SK-N-SH (cell line): ENCODE measurements at regions not wholly inside any gene's neighbourhood (a gene's known extent, or its start where the extent isn't known, plus 50 kb on each side); places are given as distances from the start of the nearest gene placed in this dataset.

Source experiments
- CTCF ChIA-PET: fragments of 300-600, 350-600 bp; formaldehyde crosslinking; extraction: SDS; loops from one replicate; lab custom pipeline; 2021; lab: Yijun Ruan, JAX
- POLR2A ChIA-PET: fragments of 350-600 bp; sonication (Branson Sonifier 250); formaldehyde crosslinking; extraction: SDS; loops from one replicate; lab custom pipeline; 2020; ENCODE audit warnings: antibody characterized with exemption, inconsistent platforms; lab: Yijun Ruan, JAX
- DNase-seq: peaks from one replicate; pipeline ENCODE4 v3.0.0; 2012
- H2AFZ ChIP-seq: fragments of 200-600 bp; sonication (generic); 2 replicates; pipeline ENCODE4 v1.8.1; 2016; ENCODE audit warnings: antibody characterized with exemption, mild to moderate bottlenecking, low read depth
- H3F3A ChIP-seq: fragments of 200-600 bp; sonication (generic); replicated peaks from 2 replicates; pipeline ENCODE3; 2016; ENCODE audit warnings: antibody characterized with exemption, mild to moderate bottlenecking; ENCODE audit not compliant: insufficient read depth
- H3K27ac ChIP-seq, 2 experiments: fragments of 200-500 bp in 1 of 2; fragments of 200-600 bp in 1 of 2; sonication (Bioruptor generic) in 1 of 2; sonication (generic), shearing (Covaris generic) in 1 of 2; 2 replicates each; pipeline versions ENCODE4 v1.5.1 to v1.6.1; 2014 to 2016; ENCODE audit warnings: low read depth in 2 of 2, inconsistent platforms in 1 of 2, low read length in 1 of 2, mild to moderate bottlenecking in 1 of 2, mixed read lengths in 1 of 2
- H3K27me3 ChIP-seq: fragments of 200-600 bp; sonication (generic), shearing (Covaris generic); 2 replicates; pipeline ENCODE4 v1.6.1; 2016; ENCODE audit warnings: mixed run types; ENCODE audit not compliant: insufficient read depth
- H3K36me3 ChIP-seq, 2 experiments: fragments of 200-500 bp in 1 of 2; fragments of 200-600 bp in 1 of 2; sonication (Bioruptor generic) in 1 of 2; sonication (generic) in 1 of 2; replicated peaks in 1 of 2; 2 replicates each; pipeline versions ENCODE3 to v1.5.1; 2014 to 2016; ENCODE audit warnings: low read length in 1 of 2, mild to moderate bottlenecking in 1 of 2; ENCODE audit not compliant: insufficient read depth in 2 of 2, control insufficient read depth in 1 of 2
- H3K4me1 ChIP-seq, 2 experiments: fragments of 200-500 bp in 1 of 2; fragments of 200-600 bp in 1 of 2; sonication (Bioruptor generic) in 1 of 2; sonication (generic), shearing (Covaris generic) in 1 of 2; 2 replicates each; pipeline versions ENCODE4 v1.5.1 to v1.6.1; 2014 to 2016; ENCODE audit warnings: low read depth in 1 of 2, low read length in 1 of 2, mixed run types in 1 of 2; ENCODE audit not compliant: insufficient read depth in 2 of 2, control insufficient read depth in 1 of 2
- H3K4me2 ChIP-seq: fragments of 200-600 bp; sonication (generic), shearing (Covaris generic); 2 replicates; pipeline ENCODE4 v1.6.1; 2017; ENCODE audit warnings: mixed run types
- H3K4me3 ChIP-seq, 2 experiments: fragments of 200-500 bp in 1 of 2; fragments of 200-600 bp in 1 of 2; sonication (Bioruptor generic) in 1 of 2; sonication (generic), shearing (Covaris generic) in 1 of 2; 2 replicates each; pipeline versions ENCODE4 v1.5.1 to v1.8.1; 2014 to 2016; ENCODE audit warnings: low read depth in 2 of 2, inconsistent platforms in 1 of 2, low read length in 1 of 2, mild to moderate bottlenecking in 1 of 2, mixed read lengths in 1 of 2, moderate library complexity in 1 of 2
- H3K79me2 ChIP-seq: fragments of 200-600 bp; sonication (generic); 2 replicates; pipeline ENCODE4 v1.8.1; 2017; ENCODE audit warnings: mild to moderate bottlenecking; ENCODE audit not compliant: insufficient read depth
- H3K9ac ChIP-seq: fragments of 200-600 bp; sonication (generic); 2 replicates; pipeline ENCODE4 v1.6.1; 2017; ENCODE audit warnings: mixed run types
- H3K9me2 ChIP-seq: fragments of 200-600 bp; sonication (generic); 2 replicates; pipeline ENCODE4 v1.6.1; 2017; ENCODE audit warnings: mixed run types
- H3K9me3 ChIP-seq: fragments of 200-600 bp; sonication (generic); 2 replicates; pipeline ENCODE4 v1.6.1; 2017; ENCODE audit warnings: mixed run types, mild to moderate bottlenecking, moderate library complexity
- H4K20me1 ChIP-seq: fragments of 200-600 bp; sonication (generic); 2 replicates; pipeline ENCODE4 v1.6.1; 2017; ENCODE audit warnings: mild to moderate bottlenecking, mixed run types; ENCODE audit not compliant: insufficient read depth
- CHD2 ChIP-seq: fragments of 150-350 bp; IDR thresholded peaks from 2 replicates; pipeline ENCODE4 v1.6.1; 2018; ENCODE audit warnings: low read length; ENCODE audit not compliant: partially characterized antibody
- EP300 ChIP-seq, 2 experiments: IDR thresholded peaks; 2 replicates each; pipeline versions ENCODE4 v1.4.0 to v1.6.1; 2012; ENCODE audit warnings: borderline replicate concordance in 1 of 2, low read depth in 1 of 2, low read length in 1 of 2
- FOSL2 ChIP-seq: IDR thresholded peaks from 2 replicates; pipeline ENCODE4 v1.4.0; 2012; ENCODE audit warnings: low read depth, mild to moderate bottlenecking, moderate library complexity, borderline replicate concordance
- FOXJ3 ChIP-seq: sonication (generic); formaldehyde crosslinking; IDR thresholded peaks from 2 replicates; pipeline ENCODE4 v1.5.1; 2020; ENCODE audit warnings: mild to moderate bottlenecking, missing genetic modification reagents
- FOXM1 ChIP-seq: IDR thresholded peaks from 2 replicates; pipeline ENCODE4 v1.4.0; 2012; ENCODE audit warnings: low read depth, mild to moderate bottlenecking
- JUND ChIP-seq: IDR thresholded peaks from 2 replicates; pipeline ENCODE4 v1.4.0; 2012
- MAX ChIP-seq: IDR thresholded peaks from 2 replicates; pipeline ENCODE4 v1.4.0; 2012; ENCODE audit warnings: low read depth
- MEF2A ChIP-seq: IDR thresholded peaks from 2 replicates; pipeline ENCODE4 v1.4.0; 2012; ENCODE audit warnings: low read depth, borderline replicate concordance
- MXI1 ChIP-seq: IDR thresholded peaks from 2 replicates; pipeline ENCODE4 v1.6.1; 2012; ENCODE audit warnings: mild to moderate bottlenecking, low read depth, low read length, improper control_type of control experiment
- NRF1 ChIP-seq: IDR thresholded peaks from 2 replicates; pipeline ENCODE4 v1.6.1; 2012; ENCODE audit warnings: low read depth, mild to moderate bottlenecking, low read length
- PBX3 ChIP-seq: IDR thresholded peaks from 2 replicates; pipeline ENCODE4; 2012
- RAD21 ChIP-seq: IDR thresholded peaks from 2 replicates; pipeline ENCODE4 v1.6.1; 2012; ENCODE audit warnings: mild to moderate bottlenecking, low read length
- RXRA ChIP-seq: IDR thresholded peaks from 2 replicates; pipeline ENCODE4 v1.4.0; 2012; ENCODE audit warnings: low read depth, mild to moderate bottlenecking, borderline replicate concordance
- SIN3A ChIP-seq: IDR thresholded peaks from 2 replicates; pipeline ENCODE4 v1.6.1; 2012; ENCODE audit warnings: low read depth, mild to moderate bottlenecking, low read length, moderate library complexity, borderline replicate concordance
- SMC3 ChIP-seq: IDR thresholded peaks from 2 replicates; pipeline ENCODE4 v1.6.1; 2012; ENCODE audit warnings: low read depth, low read length, improper control_type of control experiment
- USF1 ChIP-seq: IDR thresholded peaks from 2 replicates; pipeline ENCODE4 v1.4.0; 2012; ENCODE audit warnings: low read depth, borderline replicate concordance
- USF2 ChIP-seq: fragments of 150-350 bp; IDR thresholded peaks from 2 replicates; pipeline ENCODE4 v1.6.1; 2017; ENCODE audit warnings: antibody characterized with exemption, low read length, low read depth, borderline replicate concordance
- WGBS: methylation state at CpG from one replicate; pipeline ENCODE4 v1.1.6; 2017; ENCODE audit warnings: low lambda C conversion rate; 5-methylcytosine and 5-hydroxymethylcytosine counted together

- H3K36me3 ChIP-seq = no peaks in the 10 kb centered on the region
- no peaks in the 10 kb centered on the region for H3K79me2 ChIP-seq
- no peak overlapping the region for H3K9ac ChIP-seq
- CTCF ChIA-PET = interaction anchor here (0.6 to 2.0 kb wide), 4 partner anchors 12 to 1376 kb away, joined by 3 to 9 read pairs (median 4); no protein-coding TSS in a partner anchor
- no peaks in the 10 kb centered on the region for H3K27me3 ChIP-seq
- POLR2A ChIA-PET = no interaction called here
- H3K9me3 ChIP-seq = no peaks in the 10 kb centered on the region
- H3K4me2 ChIP-seq = no peak overlapping the region
- TF ChIP-seq PBX3 = no peak
- TF ChIP-seq MAX = no peak
- TF ChIP-seq EP300 (IDR thresholded peaks at IDR 0.05; ENCODE audit: borderline replicate concordance in 1 of 2, low read depth in 1 of 2, low read length in 1 of 2) = no peak
- TF ChIP-seq SMC3 = no peak
- no peak for TF ChIP-seq MEF2A
- TF ChIP-seq USF1 = no peak
- TF ChIP-seq FOXJ3 (CRISPR knock-in tag) = no peak
- TF ChIP-seq FOXM1 = no peak
- TF ChIP-seq JUND = no peak
- no peak for TF ChIP-seq USF2
- no peak for TF ChIP-seq NRF1
- no peak for TF ChIP-seq MXI1
- TF ChIP-seq CHD2 = no peak
- TF ChIP-seq RAD21 = no peak
- TF ChIP-seq SIN3A = no peak
- no peak for TF ChIP-seq FOSL2
- TF ChIP-seq RXRA = no peak
- H2AFZ ChIP-seq = no peak overlapping the region
- WGBS = 84% methylated on average over 5 of the region's 5 CpGs
- H3K27ac ChIP-seq = no peak overlapping the region
- peaks cover 0 to 22% of the 10 kb centered on the region in 2 experiments; a peak in 2 of 4 replicates for H3K4me1 ChIP-seq
- H3K4me3 ChIP-seq = no peak overlapping the region
- H3F3A ChIP-seq = no peaks in the 10 kb centered on the region
- H3K9me2 ChIP-seq = no peaks in the 10 kb centered on the region
- no peaks in the 10 kb centered on the region for H4K20me1 ChIP-seq
- no peak for DNase-seq
Measured at GRCh38 chr2:62287282-62287681, 91.4 kb downstream of the B3GNT2 start.
